Astrocyte (in vitro differentiated cells and primary cell): ENCODE measurements at regions not wholly inside any gene's neighbourhood (a gene's known extent, or its start where the extent isn't known, plus 50 kb on each side); places are given as distances from the start of the nearest gene placed in this dataset.
"Not testable (repeated sequence)": the region's sequence is repeated elsewhere in the genome, so short reads cannot be mapped to it uniquely, and the experiment has no call there.

Source experiments
- EZH2 ChIP-seq: IDR thresholded peaks from 2 replicates; pipeline ENCODE4 v1.6.1; 2012; ENCODE audit warnings: mild to moderate bottlenecking, low read length, inconsistent platforms; ENCODE audit not compliant: insufficient read depth
- TF ChIP-seq, protein P1 (sequence below): IDR thresholded peaks from 2 replicates; pipeline ENCODE4 v1.5.1; 2011; ENCODE audit warnings: low read depth, mild to moderate bottlenecking, inconsistent platforms, low read length, moderate library complexity; ENCODE audit not compliant: insufficient read depth

DNA sequence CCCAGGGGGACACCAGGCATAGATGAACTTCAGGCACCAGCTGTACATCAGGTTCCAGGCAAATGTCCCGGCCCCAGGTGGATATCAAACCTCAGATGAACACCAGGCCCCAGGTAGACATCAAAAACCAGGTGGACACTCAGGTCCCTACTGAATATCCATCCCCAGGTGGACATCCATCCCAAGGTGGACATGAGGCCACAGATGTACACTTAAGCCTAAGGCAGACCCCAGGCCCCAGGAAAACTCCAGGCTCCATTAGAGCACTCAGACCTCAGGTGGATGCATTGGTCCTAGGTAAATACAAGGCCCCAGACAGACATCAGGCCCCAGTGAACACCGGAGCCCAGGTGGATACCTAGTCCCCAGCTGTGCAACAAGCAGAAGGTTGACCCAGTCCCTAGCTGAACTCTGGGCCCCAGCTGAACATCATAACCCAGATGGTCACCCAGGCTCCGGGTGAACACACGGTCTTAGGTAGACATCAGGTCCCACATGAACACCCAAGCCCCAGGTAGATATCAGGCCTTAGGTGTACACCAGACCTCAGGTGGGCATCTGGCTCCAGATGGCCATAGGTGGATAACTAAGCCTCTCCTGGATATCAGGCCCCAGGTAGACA is 1484.3 kb upstream of the TPTE start:
- TF ChIP-seq, protein P1, sequence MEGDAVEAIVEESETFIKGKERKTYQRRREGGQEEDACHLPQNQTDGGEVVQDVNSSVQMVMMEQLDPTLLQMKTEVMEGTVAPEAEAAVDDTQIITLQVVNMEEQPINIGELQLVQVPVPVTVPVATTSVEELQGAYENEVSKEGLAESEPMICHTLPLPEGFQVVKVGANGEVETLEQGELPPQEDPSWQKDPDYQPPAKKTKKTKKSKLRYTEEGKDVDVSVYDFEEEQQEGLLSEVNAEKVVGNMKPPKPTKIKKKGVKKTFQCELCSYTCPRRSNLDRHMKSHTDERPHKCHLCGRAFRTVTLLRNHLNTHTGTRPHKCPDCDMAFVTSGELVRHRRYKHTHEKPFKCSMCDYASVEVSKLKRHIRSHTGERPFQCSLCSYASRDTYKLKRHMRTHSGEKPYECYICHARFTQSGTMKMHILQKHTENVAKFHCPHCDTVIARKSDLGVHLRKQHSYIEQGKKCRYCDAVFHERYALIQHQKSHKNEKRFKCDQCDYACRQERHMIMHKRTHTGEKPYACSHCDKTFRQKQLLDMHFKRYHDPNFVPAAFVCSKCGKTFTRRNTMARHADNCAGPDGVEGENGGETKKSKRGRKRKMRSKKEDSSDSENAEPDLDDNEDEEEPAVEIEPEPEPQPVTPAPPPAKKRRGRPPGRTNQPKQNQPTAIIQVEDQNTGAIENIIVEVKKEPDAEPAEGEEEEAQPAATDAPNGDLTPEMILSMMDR, result not testable (repeated sequence)
- TF ChIP-seq EZH2, result not testable (repeated sequence)
